HT1080 (cell line): ENCODE measurements at regions not wholly inside any gene's neighbourhood (a gene's known extent, or its start where the extent isn't known, plus 50 kb on each side); places are given as distances from the start of the nearest gene placed in this dataset.
"Not testable (repeated sequence)": the region's sequence is repeated elsewhere in the genome, so short reads cannot be mapped to it uniquely, and the experiment has no call there.

Source experiments
- DNase-seq: peaks from one replicate; pipeline ENCODE4 v3.0.0-alpha.2; 2015; ENCODE audit warnings: low read depth

GRCh38 chr6:12545619-12546409, 170.8 kb upstream of the PHACTR1 start:
- peak; percentile 83 for DNase-seq

- DNase-seq: no peak
Measured at GRCh38 chr6:12546410-12547002, 170.1 kb upstream of the PHACTR1 start.

GRCh38 chr6:12548526-12548925, 168.0 kb upstream of the PHACTR1 start:
- DNase-seq: no peak

- DNase-seq: not testable (repeated sequence)
Measured at GRCh38 chr6:12549445-12549844, 167.1 kb upstream of the PHACTR1 start.

- DNase-seq: not testable (repeated sequence)
Measured at GRCh38 chr6:12554820-12555219, 161.7 kb upstream of the PHACTR1 start.

- no peak for DNase-seq
Measured at GRCh38 chr6:12555267-12555666, 161.3 kb upstream of the PHACTR1 start.

- DNase-seq: no peak
Measured at GRCh38 chr6:12555781-12556180, 160.8 kb upstream of the PHACTR1 start.

GRCh38 chr6:12557765-12558164, 158.8 kb upstream of the PHACTR1 start:
- no peak for DNase-seq

- no peak for DNase-seq
Measured at GRCh38 chr6:12560315-12560714, 156.3 kb upstream of the PHACTR1 start.

GRCh38 chr6:12566618-12567123, 149.9 kb upstream of the PHACTR1 start:
- no peak for DNase-seq

- DNase-seq: no peak
Measured at GRCh38 chr6:12567682-12568081, 148.9 kb upstream of the PHACTR1 start.

- no peak for DNase-seq
Measured at GRCh38 chr6:12569646-12570045, 146.9 kb upstream of the PHACTR1 start.

- no peak for DNase-seq
Measured at GRCh38 chr6:12570461-12571030, 146.0 kb upstream of the PHACTR1 start.

- DNase-seq: peak; percentile 91
Measured at GRCh38 chr6:12572896-12573827, 143.4 kb upstream of the PHACTR1 start.

GRCh38 chr6:12575961-12576360, 140.6 kb upstream of the PHACTR1 start:
- DNase-seq: no peak

GRCh38 chr6:12576389-12576788, 140.2 kb upstream of the PHACTR1 start:
- no peak for DNase-seq

GRCh38 chr6:12577124-12577850, 139.3 kb upstream of the PHACTR1 start:
- DNase-seq: no peak

GRCh38 chr6:12578097-12578496, 138.5 kb upstream of the PHACTR1 start:
- DNase-seq: no peak

GRCh38 chr6:12578751-12579150, 137.8 kb upstream of the PHACTR1 start:
- peak; percentile 36 for DNase-seq

- no peak for DNase-seq
Measured at GRCh38 chr6:12580290-12580689, 136.3 kb upstream of the PHACTR1 start.
